ENCODE measurements at regions not wholly inside any gene's neighbourhood (a gene's known extent, or its start where the extent isn't known, plus 50 kb on each side); places are given as distances from the start of the nearest gene placed in this dataset.

DNA sequence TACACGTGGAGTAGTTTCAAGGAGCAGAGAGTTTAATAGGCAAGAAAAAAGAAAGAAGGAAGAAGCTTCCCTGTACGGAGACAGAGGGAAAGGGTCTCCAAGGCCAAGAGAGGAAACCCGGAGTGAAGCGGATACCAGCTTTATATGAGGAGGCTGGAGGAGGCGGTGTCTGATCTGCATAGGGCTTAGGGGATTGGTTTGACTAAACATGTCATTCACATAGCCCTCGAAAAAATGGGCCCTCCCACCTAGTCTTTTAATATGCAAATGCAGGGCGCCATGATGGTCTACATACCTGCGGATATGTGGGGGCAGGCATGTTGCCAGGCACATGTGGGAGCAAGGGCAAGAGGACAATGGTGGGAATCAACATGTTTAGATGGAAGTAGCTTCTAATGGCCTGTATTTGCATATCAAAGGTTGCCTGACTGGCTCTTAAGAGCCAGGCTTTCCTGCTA is 103.1 kb upstream of the UGT8 start:
- TF ChIP-seq, protein P1, sequence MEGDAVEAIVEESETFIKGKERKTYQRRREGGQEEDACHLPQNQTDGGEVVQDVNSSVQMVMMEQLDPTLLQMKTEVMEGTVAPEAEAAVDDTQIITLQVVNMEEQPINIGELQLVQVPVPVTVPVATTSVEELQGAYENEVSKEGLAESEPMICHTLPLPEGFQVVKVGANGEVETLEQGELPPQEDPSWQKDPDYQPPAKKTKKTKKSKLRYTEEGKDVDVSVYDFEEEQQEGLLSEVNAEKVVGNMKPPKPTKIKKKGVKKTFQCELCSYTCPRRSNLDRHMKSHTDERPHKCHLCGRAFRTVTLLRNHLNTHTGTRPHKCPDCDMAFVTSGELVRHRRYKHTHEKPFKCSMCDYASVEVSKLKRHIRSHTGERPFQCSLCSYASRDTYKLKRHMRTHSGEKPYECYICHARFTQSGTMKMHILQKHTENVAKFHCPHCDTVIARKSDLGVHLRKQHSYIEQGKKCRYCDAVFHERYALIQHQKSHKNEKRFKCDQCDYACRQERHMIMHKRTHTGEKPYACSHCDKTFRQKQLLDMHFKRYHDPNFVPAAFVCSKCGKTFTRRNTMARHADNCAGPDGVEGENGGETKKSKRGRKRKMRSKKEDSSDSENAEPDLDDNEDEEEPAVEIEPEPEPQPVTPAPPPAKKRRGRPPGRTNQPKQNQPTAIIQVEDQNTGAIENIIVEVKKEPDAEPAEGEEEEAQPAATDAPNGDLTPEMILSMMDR (IDR thresholded peaks at IDR 0.05 in 4 of 5, conservative IDR thresholded peaks at IDR 0.05 in 1 of 5), result no peak
- TF ChIP-seq POLR2A (IDR thresholded peaks at IDR 0.05), result no peak

Measured in gastrocnemius medialis (tissue), 4 donors.